ENCODE measurements at regions not wholly inside any gene's neighbourhood (a gene's known extent, or its start where the extent isn't known, plus 50 kb on each side); places are given as distances from the start of the nearest gene placed in this dataset.
"Not testable (repeated sequence)": the region's sequence is repeated elsewhere in the genome, so short reads cannot be mapped to it uniquely, and the experiment has no call there.

DNA sequence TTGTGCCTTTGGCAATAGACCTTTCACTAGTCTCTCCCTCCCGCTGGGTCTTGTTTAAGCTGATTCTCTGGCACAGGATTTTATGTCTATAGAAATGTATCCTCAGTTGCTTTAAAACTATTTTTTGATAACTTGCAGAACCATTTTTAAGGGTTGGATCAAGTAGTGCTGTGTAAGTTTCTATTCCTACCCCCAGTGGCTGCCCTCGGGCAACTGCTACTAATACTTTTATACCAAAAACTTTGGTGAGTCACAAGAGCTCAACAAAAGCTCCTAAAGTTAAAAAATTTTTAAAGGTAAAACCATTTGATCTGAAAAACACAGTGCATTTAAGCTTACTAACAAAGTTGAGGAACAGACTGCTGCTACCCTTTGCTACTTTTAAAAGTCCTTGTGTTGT lies 1460.6 kb upstream of the PCDH7 start:
- DNase-seq: no peak

DNA sequence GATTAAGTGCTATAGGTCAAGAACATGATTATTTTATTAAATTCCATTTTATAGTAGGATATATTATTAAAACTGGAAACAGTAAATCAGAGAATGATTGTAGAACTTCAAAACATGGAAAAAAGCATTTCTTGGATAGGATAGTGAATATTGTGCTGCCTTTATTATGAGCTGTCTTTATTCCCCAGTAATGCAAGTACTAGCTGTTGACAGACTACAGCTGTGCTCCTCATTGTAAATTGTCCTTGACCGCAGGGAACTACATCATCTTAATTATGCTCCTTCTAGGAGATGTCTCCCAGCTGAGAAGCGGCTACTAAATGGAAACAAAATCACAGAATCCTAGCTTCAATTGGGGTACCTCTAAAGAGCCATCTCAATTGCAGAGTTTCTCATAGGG lies 1457.2 kb upstream of the PCDH7 start:
- no peak for DNase-seq

DNA sequence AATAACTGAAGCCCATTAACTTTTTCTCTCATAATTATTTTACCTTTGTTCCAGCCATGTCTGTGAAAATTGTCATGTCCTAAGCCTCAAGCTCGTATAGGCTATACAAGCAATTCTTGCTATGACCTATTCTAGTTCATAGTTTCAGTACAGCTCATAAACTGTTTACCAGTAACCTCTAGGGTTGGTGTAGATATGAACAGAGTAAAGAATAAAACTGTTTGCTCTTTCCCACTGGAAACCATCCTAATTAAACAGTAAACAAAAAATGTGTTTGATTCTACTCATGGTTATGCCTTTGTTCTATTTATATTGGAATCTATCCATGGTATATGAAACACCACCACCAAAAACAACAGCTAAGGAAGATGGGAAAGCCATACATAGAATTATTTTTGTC lies 1444.0 kb upstream of the PCDH7 start:
- DNase-seq: no peak

DNA sequence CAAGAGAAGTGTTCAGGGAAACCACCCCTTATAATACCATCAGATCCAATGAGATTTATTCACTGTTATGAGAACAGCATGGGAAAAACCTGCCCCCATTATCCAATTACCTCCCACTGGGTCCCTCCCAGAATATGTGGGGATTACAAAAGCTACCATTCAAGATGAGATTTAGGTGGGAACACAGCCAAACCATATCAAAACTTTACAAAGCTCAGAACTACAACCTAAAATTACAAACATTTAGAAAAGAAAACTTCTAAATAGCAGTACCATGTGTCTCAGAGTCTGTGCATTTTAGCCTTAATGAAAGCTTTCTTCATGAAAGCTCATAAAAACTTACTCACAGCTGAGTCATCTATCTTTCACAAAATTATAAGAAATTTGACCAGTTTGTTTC lies 1442.8 kb upstream of the PCDH7 start:
- no peak for DNase-seq

DNA sequence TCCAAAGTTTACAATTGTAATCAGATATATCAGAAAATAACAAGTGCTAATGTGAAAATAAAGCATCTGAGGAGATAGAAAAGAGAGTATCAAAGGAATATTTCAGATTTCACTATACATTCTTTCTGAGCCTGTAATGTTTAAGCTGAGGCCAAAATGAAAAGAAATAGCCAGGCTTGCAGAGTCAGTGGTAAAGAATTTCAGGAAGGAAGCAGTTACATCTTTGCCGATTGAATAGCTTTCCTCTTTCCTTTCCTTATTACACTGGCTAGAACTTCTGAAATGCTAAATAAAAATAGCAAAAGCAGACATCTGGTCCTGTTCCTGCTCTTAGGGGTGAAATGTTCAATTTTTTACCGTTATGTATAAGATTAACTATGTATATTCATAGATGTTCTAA lies 1441.6 kb upstream of the PCDH7 start:
- no peak for DNase-seq

DNA sequence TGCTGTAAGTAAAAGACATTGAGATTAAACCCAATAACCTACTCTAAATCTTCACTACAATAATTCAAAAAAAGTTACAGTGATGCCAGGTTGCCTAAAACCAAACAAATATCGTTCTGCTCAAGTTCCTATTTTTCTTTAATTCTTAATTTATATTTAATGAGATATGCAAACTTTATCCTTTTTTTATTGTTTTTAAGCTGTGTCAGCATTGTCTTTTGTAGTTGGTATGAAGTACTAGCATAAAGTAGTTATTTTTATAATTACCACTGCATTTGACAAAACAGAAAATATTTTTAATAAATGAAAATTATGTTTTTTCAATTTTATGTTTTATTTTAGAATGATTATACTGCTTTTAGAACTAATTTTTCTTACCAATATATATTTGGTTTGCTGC lies 1431.1 kb upstream of the PCDH7 start:
- DNase-seq: no peak

DNA sequence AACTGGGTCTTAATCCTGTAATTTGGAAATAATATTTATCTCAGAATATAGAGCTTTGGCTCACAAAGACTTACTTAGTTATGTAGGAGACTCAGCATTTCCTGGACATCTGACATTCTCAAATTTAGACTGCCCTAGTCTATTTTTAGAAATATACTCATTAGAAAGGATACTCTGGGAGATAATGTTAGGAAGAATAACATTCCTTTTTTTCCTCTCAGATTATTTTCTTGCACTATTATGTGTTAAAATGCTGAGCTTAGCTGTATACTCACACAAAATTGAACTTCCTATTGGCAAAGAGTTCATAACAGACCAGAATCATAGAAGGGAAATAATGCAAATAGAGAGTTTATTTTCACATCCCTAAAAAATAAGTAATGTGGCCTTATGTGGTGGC lies 1424.9 kb upstream of the PCDH7 start:
- no peak for DNase-seq

DNA sequence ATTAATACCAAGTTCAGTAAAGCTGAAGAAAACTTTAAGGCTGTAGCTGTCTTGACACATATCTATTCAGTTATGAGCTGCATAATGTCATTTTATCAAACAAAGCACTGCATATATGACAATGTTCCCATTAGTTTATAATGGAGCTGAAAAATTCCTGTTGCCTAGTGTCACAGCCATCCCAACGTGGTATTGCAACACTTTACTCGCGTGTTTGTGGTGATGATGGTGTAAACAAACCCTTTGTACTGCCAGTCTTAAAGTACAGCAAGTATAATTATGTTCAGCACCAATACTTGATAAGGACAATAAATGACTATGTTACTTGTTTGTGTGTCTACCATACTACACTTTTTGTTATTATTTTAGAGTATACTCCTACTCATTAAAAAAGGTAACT lies 1415.6 kb upstream of the PCDH7 start:
- no peak for DNase-seq

DNA sequence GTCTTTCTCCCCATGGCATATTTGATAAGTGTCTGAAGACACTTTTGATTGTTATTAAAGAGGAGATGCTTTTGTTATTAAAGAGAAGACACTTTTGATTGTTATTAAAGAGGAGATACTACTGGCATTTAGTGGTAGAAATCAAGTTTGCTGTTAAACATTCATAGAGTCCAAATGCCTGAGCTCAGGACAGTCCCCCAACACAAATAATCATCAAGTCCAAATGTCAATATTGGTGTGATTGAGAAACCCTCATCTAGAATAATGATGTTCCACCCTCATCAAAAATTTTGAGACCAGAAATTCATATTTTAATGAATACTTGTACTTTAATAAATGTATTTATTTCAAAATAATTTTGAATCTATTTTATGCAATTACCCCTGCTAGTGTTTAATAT lies 1412.9 kb upstream of the PCDH7 start:
- no peak for DNase-seq

DNA sequence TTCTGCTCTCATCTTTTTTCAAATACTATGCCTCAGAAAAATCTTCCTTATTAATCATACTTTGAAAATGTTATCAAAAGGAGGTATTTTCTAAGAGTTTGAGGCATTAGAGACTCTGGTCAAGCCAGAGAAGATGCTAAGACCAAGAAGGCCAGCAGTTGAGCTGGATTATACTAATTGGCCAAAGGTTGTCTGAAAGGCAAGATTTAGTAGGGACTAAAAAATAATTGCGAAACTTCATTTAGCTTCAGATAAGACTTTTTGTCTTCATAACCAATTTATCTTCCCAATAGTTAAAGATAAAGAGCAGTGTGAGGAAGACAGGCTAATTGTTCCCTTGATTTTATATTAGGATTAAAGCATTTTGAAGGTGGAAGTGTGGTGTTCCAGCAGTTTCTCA lies 1412.4 kb upstream of the PCDH7 start:
- DNase-seq: no peak

DNA sequence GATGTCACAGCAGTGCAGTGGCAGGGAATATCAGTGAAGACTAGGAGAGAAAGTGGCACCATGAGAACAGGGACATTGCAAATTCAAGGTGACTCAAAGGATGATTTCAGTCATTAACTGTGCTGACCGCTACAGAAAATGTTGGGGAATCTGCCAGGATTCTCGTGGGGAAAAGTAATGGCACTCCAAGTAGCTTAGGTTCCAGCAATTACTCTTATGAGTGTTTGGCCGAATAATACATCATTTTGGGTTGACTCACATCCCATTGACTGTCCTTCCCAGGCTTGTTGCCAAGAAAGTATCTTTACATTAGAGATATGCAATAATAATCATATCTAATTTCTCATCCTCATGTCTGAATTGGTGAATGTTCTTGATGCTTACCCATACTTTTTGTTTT lies 1411.1 kb upstream of the PCDH7 start:
- DNase-seq: no peak

DNA sequence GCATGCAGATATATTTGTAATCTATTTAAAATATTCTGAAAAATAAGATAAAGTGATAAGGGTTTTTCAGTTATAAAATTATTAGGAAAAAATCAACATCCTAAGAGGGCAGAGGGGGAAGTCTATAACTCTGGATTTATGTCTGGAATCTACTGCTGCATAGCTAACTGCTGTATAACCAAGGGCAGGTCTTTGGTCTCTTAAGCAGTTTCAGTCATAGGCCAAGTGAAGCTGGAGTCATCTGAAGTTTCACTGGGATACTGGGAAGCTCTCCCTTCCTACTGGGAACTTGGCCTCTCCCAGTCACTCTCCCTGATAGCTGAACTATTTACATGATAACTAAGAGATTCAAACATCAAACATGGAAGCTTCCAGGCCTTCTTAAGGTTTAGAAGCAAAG lies 1409.9 kb upstream of the PCDH7 start:
- DNase-seq: no peak

DNA sequence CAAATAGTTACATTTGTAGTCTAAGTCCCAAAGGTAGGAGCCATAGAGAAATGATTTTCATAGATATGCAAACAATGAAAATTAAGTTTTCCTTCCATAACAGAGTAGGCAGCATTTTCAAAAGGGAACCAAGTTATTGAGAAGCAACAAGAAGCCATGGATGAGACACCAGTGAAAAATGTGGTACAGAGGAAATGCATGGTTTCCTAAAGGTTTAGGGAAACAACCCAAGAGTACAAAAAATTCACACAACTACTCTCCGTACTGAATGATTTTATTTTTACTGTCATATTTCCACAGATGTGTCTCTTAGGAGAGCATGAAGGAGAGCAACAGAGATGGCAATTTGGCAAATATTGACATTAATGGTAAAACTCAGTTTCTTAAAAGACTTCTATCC lies 1408.9 kb upstream of the PCDH7 start:
- no peak for DNase-seq

DNA sequence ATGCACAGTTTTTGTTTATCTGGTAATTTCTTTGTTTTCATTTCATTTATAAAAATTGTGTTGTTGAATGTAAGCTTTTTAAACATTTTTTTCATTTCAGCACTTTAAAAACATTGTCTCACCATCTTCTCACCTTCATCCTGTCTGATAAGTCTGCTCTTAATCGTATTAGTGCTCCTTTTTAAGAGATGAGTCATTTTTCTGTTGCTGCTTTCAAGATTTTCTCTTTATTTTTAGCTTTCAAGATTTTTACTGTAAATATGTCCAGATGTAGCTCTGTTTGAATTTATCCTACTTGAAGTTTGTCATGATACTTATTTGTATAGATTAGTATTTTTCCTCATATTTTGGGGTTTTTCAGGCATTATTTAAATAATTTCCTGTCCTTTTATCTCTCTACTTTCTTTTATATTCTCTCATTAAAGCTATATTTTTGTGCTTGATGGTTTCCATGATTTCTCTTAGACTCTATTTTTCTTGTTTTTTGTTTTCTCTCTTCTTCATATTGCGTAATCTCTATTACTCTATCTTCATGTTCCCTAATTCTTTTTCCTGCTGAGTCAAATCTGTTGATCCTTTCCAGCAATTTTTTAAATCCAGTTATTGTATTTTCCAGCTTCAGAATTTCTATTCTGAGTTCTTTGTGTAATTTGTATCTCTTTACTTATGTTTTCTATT lies 1400.4 kb upstream of the PCDH7 start:
- no peak for DNase-seq

DNA sequence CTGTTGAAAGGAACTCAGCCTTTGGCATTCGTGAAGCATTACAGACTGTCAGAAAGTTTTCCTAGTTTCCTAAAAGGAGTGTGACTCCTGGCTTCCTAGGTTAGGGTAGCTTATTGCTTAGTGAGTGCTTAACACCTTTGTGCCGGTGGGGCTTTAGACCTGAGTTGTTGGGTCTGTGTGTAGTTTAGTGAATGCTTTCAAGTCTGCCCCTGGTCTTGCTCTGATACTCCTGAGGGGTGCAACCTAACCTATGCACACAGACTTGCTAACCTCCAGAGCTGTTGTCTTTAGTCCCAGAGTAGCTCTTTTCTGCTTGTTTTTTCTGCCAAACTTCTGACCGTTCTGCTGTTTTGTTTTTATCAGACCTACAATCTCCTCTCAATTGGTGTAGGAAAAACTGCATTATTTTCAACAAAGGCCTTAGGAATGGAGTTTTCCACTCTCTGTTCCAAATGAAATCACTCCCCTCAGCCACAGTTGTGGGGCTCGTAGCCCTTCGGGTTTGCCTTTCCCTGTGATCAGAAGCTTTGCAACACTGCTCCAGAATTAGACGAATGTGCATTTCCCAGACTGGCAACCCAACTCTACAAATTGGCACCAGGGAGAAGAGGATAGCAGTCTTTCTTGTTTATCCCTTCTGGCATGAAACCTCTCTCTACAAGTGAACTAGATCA lies 1399.1 kb upstream of the PCDH7 start:
- DNase-seq: no peak

DNA sequence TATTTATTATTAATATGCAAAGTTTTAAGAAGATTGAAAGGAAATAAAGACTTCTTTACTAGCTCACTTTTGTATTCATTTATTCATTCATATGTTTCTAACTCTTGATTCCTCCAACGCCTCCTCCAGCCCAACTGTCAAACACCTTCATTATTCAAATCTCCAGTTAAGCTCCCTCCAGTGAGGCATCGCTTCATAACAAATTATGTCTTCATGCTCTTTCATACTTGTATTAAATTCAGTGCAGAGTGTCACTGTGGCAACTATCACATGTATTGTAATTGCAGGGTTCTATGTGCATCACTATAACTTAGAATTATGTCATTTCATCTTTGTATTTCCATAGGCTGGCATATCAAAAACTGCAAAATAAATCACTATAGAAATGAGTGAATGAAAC lies 1394.2 kb upstream of the PCDH7 start:
- no peak for DNase-seq

DNA sequence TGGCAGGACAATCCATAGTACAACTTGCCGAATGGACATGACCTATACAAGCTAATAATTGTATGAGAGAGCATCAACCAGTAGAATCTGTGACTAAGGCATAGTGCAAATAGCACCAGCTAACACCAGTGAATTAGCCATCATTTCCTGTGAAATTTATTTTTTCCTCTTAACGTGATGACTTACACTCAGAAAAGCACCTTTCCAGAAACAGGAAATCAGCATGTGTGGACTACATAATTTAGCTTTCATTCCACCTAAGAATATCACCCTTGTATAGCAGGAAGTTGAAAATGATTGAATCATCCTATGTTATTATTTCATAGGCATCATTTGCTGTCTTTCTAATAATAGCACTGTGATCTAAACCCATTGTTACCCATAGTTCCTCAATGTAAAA lies 1393.4 kb upstream of the PCDH7 start:
- no peak for DNase-seq

DNA sequence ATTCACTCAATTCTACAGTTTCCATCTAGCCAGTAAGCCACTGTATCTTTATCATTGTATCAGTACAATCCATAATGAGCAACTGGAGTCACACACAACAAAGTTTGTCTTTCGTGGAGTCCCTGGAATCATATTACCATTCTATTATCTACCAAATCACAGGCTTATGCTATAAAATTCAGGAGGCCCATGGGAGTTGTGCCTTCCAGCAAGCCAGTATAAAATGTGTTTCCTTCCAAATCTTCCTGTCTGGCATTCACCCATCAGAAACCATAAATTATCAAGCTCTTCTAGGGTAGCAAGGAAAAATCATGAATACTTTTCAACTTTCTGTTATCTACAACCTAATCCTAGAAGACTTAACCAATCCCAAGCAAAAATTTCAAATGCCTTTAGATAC lies 1383.3 kb upstream of the PCDH7 start:
- no peak for DNase-seq

DNA sequence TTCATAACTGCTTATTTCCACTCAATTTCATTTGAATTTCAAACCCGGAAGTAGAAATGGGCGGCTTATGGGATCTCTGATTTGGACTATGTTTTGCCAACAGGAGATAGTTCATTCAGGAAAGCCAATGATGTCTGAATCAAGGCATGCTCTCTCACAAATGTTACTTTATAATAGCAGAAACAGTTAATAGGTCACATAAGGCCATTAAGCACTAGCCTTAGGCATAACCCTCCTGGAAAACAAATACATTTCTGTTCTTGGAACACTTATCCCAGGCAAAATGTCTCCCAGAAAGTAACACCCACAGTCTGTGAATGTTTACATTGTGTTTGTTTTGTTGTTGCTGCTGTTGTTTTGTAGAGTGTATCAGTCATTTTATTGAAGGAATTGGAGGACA lies 1347.2 kb upstream of the PCDH7 start:
- DNase-seq: no peak

DNA sequence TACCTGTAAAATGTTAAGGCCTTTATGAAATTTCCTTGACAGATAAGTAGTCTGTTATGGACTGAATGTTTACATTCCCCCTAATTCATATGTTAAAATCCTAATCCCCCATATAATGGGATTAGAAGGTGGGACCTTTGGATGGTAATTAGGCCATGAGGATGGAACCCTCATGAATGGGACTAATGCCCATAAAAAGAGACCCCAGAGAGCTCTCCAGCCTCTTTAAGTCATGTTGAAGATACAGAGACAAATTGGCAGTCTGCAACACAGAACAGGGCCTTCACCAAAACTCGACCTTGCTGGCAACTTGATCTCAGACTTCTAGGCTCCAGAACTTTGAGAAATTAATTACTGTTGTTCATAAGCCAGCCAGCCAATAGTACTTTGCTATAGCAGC lies 1344.5 kb upstream of the PCDH7 start:
- DNase-seq: no peak

DNA sequence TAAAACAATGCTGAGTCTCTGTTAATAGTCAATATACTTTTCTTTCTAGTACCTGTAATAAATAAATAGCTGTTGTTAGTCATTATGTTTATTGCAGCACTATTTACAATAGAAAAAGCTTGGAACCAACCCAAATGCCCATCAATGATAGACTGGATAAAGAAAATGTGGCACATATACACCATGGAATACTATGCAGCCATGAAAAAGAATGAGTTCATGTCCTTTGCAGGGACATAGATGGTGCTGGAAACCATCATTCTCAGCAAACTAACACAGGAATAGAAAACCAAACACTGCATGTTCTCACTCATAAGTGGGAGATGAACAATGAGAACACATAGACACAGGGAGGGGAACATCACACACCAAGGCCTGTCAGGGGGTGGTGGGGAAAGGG lies 1341.9 kb upstream of the PCDH7 start:
- not testable (repeated sequence) for DNase-seq

DNA sequence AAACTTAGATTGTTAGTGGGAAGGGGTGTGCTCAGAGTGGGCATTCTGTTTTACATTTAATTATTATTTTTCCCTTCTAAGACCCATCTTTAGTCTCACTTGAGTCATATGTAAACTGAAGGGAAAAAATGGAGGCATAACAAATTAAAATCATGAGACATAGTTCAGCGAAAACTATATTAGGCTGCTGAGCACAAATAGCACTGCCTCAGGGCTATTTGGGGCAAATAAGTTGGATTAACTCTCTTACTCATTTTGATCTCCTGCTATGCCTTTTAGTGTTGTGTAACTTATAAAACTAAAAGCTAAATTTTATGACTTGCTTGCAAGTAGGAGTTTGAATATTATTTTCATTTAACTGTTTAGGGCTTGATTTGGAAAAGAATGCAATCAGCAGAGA lies 1329.2 kb upstream of the PCDH7 start:
- no peak for DNase-seq

DNA sequence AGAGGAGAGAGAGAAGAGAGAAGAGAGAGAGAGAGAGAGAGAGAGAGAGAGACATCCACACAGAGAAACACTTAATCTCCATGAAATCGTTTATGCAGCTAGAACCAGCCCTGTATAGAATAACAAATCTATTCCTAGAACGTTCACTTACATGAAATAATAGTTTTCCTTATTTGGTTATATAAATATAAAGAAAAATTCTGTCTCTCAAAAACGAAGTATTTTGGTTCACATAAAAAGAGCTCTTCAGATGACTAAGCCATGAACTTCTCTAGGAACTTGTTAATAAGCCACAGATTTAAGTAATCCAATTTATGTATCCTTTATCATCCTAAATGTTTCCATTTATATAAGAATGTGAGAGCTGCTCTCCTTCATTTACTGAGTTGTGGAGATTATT lies 1315.1 kb upstream of the PCDH7 start:
- no peak for DNase-seq

DNA sequence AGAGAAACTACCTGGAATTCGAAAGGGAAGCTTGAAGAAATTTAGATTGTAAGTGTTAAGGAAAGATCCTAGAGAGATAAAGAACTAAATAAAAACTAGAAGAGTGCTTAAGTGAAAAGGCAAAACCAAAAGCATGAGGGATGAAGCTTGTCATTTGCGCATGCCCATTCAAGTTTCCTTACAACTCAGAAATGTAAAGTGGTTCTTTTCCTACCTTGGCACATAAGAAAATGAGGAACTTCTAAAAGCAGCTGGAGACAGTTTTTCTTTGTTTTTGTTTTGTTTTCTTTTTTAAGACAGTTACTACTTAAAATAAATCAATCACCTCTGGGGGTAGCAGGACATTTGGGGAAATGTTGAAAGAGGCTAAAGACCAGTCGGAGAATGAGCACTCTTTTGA lies 1304.4 kb upstream of the PCDH7 start:
- no peak for DNase-seq
